GM18861 (cell line): ENCODE measurements at regions not wholly inside any gene's neighbourhood (a gene's known extent, or its start where the extent isn't known, plus 50 kb on each side); places are given as distances from the start of the nearest gene placed in this dataset.

Experiments
- ATAC-seq: cut with Tn5 transposase; IDR thresholded peaks from one replicate; pipeline ENCODE4 v1.9.1; 2021; ENCODE audit not compliant: unreplicated experiment

DNA sequence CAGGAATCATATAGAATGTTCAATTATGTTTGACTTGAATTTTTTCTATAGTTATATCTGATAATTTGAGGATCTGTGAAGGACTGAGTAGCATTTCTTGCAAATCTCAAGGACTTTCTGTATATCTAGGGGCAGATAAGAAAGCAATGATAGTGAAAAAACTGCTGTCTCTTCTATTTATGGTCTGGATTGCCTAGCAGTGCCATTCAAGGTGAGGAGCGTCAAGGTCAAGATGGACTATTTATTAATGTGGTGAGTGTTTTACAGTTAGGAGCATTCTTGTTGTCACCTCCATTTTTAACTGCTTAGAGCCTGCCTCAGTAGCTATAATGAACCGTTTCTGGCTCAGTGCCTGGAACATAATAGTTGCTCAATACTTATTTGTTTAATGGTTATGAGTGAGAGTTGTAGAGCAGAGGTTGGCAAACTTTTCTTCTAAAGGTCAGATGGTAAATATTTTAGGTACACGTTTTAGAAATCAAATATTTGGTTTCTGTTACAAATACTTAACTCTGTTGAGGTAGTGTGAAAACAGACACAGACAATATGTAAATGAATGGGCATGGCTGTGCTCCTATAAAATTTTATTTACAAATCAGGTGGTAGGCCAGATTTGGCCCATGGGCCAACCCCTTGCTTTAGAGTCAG, 523.2 kb upstream of the IGFBP7 start:
- ATAC-seq: no peak

- no peak for ATAC-seq
Observed at GRCh38 chr4:57632564-57632963, 522.4 kb upstream of the IGFBP7 start.

- ATAC-seq: no peak
Observed at GRCh38 chr4:57631147-57631546, 521.0 kb upstream of the IGFBP7 start.

DNA sequence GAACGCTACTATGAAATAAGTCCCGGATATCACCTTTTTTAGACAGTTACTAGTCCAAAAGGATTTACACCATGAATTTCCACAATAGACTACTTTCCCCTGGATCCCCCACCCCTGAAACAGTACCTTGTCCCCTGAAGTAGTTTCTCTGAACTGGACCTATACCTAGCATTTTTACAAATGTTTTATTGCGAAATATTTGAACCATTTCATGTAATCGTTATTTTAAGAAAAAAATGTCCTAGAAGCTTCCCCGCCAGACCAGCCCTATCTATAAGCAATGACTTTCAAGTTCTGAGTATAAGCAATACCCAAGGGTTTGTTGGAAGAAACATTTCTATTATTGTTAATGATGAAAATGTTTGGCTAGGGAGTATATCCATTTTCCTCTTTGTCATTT, 517.8 kb upstream of the IGFBP7 start:
- no peak for ATAC-seq

GRCh38 chr4:57614257-57614932, 504.2 kb upstream of the IGFBP7 start:
- no peak for ATAC-seq

DNA sequence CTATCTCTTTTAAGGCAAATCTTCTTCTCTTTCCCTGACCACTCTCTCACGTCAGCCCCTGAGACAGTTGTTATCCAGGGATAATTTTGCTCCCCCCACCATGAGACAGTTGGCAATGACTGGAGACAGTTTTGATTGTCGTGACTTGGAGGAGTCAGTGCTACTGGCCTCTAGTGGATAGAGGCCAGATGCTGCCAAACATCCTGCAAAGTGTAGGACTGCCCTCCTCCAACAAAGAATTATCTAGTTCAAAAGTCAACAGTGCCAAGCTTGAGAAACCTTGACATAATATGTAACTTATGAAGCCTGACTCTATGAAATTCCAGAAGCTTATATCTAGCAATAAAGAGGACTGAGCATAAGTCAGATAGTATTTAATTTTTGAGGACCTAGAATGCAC, 502.1 kb upstream of the IGFBP7 start:
- no peak for ATAC-seq

- no peak for ATAC-seq
Observed at GRCh38 chr4:57607566-57608180, 497.5 kb upstream of the IGFBP7 start.

GRCh38 chr4:57605376-57605775, 495.2 kb upstream of the IGFBP7 start:
- ATAC-seq: no peak

DNA sequence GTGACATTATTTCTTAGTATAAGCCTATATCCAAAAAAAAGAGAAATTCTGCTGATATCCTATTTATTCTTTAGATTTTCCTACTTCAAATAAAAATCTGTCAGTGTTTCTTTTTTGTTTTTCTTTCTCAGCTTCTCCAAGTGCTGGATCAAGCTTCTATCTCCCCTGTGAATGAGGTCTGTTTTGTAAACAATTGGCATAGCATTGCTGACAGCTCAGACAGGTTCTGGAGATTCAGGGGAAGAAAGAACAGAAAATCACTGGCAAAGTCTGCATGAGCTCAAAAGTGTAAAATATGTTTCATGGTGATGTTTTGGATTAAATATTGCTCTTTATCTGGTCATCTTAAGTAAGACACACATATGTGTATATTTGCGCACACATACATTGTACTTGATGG, 492.0 kb upstream of the IGFBP7 start:
- no peak for ATAC-seq

DNA sequence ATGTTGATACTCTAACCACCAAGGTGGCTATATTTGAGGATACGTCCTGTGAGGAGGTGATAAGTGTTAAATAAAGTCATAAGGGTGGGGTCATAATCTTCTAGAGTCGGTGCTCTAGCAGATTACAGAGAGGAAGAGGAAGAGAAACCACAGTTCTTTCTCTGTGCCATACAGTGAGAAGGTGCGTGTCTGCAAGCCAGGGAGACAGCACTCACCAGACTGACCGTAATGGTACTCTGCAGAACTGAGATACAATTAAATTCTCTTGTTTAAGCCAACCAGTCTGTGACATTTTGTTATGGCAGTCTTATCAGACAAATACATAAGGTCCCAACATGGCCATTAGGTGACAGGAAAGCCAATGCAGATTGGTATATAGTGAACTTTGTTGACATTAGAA, 480.9 kb upstream of the IGFBP7 start:
- ATAC-seq: no peak

GRCh38 chr4:57588557-57588956, 478.4 kb upstream of the IGFBP7 start:
- no peak for ATAC-seq

DNA sequence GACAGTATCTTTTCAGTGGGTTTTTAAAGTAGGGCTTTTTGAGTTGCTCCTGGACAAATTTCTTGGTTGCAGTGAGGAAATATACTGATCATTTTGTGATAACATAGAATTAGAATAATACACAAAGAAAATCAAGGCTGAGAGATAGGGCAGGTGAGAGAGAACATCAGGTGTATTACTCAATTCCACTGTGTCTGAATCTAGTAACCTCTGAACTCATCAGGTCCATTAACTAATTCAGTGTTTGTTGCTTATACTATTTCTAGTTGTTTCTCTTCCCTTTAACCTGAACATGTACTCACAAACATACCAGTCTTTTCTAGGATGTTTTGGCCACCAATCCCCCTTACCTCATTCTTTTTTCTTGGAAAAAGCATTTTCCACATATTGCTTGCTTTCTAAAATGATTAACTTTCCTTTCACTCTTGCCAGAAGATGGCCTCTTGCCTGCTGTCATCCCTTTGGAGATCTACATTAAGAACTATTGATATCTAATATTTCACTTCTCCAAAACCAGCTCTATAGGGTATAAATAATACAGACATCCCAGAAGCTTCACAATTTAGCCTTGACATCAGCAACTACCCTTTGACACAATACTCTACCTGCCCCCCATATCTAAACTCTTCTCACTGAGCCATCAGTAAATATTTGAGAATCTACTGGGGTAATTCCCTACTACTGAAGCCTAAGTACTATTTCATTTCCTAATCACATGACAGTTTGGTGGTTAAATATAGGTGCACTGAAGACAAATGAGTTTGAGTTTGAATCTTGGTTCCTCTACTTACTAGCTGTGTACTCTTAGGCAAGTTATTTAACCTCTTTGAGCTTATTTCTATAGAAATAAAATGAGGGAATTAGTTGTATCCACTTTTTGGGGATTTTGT, 470.8 kb upstream of the IGFBP7 start:
- ATAC-seq: no peak

DNA sequence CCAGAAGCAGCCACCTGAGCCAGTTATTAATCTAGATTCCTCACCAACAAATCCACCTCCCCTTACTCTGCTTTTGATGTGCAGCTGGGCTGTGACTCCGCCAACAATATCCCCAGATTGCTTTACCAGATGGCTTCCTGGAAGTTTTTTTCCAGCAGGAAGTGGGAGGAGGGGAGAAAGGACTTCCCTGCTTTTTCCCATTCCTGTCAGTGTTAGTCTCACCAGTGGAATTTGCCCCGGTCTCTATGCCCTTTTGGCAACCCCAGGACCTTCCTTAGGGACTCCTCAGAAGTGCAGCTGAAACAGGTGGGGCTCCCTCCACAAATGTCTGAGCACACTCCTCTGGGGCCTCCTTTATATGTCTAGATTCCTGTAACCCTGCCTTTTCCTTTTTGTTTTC, 465.2 kb upstream of the IGFBP7 start:
- ATAC-seq: no peak

DNA sequence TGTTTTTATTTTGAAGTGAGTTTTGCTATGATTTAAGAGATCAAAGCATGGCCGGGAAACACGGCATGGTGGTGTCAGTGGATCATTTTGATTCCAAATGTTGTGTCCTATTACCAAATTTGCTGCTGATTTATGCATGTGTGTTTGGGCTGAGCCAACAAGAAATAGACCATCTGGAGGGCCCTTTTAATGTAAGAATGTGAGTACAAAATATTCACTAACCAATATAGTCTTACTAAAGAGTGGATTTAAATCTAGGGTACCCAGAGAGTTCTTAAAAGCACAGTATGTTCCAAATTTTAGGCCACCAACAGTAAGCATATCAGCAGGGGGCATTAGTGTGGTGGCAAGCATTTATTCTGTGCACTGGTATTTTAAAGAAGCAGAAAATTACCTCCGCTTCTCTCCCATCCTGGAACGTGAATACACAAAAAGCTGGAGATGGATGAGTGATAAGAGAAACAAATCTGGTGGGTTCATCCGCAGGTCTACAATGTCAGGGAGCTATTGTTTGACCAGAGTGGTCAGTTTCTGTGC, 444.4 kb upstream of the IGFBP7 start:
- no peak for ATAC-seq

DNA sequence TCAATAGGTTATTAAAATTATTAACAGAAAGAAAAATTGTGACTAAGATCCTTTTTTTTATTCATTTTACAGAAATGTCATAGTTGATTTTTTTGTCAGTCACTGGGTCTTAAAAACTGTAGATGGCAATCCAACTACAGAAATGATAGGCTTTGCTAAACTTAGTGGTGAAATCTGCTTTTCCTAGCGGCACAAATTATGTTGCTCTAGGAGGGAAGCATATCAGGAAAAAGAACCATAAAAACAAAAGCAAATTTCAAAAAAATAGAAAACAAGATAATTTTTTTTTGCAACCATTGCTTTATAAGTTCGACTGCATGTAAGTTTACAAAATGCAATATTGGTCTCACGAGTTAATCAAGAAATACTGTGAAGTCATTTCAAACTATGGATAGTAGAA, 443.5 kb upstream of the IGFBP7 start:
- no peak for ATAC-seq

DNA sequence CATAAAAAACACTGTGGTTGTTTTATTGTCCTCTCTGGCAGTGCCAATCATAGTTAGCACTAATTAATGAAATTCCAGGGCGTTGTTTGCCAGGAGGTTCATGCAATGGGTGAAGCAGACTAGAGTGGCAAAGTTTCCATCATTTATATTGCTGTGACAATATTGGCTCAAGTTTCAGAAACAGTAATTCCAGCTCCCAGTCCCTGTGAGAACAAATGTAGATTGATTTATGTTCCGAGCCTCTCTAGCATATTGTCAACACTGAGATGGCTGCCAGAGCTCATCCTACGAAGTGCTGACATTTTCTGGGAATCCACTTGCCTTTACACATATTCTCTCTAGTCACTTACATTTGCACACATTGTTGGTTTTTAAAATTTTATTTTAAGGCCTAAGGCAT, 440.0 kb upstream of the IGFBP7 start:
- no peak for ATAC-seq

DNA sequence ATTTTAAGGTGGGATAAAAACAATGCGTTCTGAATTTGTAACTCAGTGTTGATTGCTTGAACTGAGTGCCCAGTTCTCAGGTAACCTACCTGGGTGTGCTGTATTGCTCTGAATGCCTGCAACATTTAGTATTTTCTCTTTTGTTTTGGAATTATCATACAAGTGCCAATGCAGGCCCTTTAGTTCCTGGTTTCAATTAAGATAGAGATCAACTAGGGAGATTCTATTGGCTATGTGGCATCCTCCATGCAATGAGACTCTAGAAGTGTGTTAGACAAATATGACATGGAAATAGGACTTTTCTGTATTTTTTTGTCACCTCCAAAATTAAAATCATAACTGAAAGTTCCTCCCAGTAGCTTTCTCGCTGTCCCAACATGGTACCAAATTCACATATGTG, 438.7 kb upstream of the IGFBP7 start:
- no peak for ATAC-seq

GRCh38 chr4:57544811-57545654, 434.8 kb upstream of the IGFBP7 start:
- no peak for ATAC-seq

DNA sequence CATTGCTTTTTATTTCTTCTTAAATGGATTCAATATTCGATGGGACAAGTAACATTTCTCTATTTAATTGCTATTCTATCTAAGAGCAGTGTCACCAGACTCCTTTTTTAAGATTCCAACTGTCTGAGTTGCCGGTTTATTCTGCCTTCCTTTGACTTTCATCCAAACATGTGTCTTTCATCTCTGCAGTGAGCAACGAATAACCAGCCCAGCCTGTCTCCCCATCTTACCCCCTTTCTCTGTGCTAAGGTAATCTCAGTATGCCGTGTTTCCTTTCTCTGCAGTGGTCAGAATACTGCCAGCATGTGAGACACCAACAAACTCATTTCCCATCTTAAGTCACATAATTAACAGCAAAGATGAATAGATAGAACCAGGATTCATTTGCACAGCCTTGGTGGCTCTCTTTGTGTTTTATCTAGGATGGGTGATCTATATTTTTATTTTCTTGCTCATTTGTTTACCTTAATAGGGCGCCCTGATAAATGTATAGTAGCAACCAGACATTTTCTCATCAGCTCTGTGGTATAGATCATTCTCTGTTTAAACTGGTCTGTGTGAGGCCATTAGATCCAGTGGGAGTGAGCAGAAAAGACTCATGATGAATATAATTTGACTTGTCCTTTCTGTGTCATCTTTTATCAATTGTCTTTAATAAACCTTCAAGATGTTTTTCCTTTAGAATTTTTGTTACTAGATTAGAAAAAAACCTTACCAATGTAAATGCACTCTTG, 394.8 kb upstream of the IGFBP7 start:
- ATAC-seq: no peak

DNA sequence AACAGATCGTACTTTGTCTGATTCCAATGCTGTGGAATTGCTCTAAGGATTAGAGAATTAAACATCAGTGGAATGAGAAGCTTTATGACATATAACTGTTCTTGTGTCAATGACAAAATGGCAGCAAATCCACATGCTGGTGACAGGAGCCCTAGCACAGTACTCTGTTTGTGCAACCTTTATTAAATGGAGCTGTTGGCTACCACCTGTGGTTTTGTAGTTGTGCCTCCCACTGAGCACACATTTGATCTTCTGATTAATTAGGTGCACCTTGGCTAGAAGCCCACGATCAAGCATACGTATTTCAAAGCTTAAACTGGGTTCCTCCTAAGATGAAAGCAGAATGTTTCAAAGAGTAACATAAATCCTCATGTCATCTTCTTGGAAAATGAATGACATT, 394.0 kb upstream of the IGFBP7 start:
- no peak for ATAC-seq
